GM12891 (cell line): ENCODE measurements at regions not wholly inside any gene's neighbourhood (a gene's known extent, or its start where the extent isn't known, plus 50 kb on each side); places are given as distances from the start of the nearest gene placed in this dataset.

ENCODE experiments used
- PAX5 ChIP-seq: IDR thresholded peaks from 2 replicates; pipeline ENCODE4 v1.6.1; 2011; ENCODE audit warnings: low read length, moderate library complexity, mild to moderate bottlenecking; ENCODE audit not compliant: insufficient read depth, severe bottlenecking
- POLR2A ChIP-seq: IDR thresholded peaks from 2 replicates; pipeline ENCODE4 v1.6.1; 2011; ENCODE audit warnings: low read depth, low read length, control low read depth
- POU2F2 ChIP-seq: IDR thresholded peaks from 2 replicates; pipeline ENCODE4 v1.6.1; 2011; ENCODE audit warnings: low read depth, mild to moderate bottlenecking, control low read depth, low read length, moderate library complexity
- SPI1 ChIP-seq: IDR thresholded peaks from 2 replicates; pipeline ENCODE4 v1.6.1; 2011; ENCODE audit warnings: low read depth, low read length, control low read depth
- TAF1 ChIP-seq: IDR thresholded peaks from 2 replicates; pipeline ENCODE4 v1.6.1; 2011; ENCODE audit warnings: low read depth, low read length, control low read depth

- TF ChIP-seq POLR2A (no peak), TAF1 (no peak), SPI1 (peak; percentile 85), PAX5 (no peak), POU2F2 (no peak)
Observed at GRCh38 chr4:159778298-159778697, 675.4 kb downstream of the RAPGEF2 start.
